ENCODE measurements at regions not wholly inside any gene's neighbourhood (a gene's known extent, or its start where the extent isn't known, plus 50 kb on each side); places are given as distances from the start of the nearest gene placed in this dataset.

DNA sequence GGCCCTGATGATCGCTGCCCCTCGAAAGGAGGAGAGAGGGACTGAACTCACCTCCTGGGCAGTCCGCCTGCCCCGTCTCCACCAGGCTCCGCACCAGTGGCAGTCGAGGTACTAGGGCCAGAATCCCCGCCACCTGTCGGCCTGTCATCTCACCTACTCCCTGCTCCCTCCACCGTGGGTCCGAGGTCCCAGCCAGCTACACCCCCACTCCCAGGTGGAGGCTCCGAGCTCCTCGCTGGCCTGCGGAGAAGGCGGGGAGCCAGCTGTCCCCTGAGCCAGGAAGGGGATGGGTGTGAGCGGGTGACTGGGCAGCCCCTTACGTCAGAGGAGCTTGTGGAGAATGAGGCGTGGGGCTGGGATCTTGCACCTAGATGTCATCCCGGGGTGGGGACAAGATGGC is 1066.5 kb upstream of the MANEA start:
- dilution Hi-C loops (cut with MboI; ENCODE audit: extremely low pct_ligation_motif_present, low sequenced_read_pairs) = no loop called here

DNA sequence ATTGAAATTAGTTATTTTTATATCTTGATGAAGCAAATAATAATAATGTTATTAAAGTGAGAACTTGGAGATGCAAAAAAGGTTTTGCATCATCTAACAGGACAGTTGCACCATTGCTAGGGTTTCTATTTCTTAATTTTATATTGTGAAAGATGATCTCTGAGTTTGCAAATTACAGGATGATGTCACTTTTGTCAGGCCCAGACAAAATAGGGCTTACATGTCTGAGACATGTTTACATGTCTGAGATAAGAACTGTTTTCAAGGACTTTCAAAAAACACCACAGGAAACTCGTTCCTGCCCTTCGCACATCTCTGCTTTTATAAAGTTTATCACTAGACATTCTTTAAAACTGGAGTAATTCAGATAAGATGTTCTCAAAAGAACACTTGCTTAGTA is 1075.8 kb upstream of the MANEA start:
- no peaks in the 10 kb centered on the region for H3K9me1 ChIP-seq (ENCODE audit: control insufficient read depth, extremely low read depth, insufficient read depth, low read length)
- H3K4me2 ChIP-seq (ENCODE audit: control insufficient read depth, extremely low read depth, insufficient read depth, low read depth, low read length) = no peak overlapping the region
- H4K20me1 ChIP-seq (ENCODE audit: control insufficient read depth, extremely low read depth, insufficient read depth, low read length) = no peaks in the 10 kb centered on the region
- TF ChIP-seq, protein P1, sequence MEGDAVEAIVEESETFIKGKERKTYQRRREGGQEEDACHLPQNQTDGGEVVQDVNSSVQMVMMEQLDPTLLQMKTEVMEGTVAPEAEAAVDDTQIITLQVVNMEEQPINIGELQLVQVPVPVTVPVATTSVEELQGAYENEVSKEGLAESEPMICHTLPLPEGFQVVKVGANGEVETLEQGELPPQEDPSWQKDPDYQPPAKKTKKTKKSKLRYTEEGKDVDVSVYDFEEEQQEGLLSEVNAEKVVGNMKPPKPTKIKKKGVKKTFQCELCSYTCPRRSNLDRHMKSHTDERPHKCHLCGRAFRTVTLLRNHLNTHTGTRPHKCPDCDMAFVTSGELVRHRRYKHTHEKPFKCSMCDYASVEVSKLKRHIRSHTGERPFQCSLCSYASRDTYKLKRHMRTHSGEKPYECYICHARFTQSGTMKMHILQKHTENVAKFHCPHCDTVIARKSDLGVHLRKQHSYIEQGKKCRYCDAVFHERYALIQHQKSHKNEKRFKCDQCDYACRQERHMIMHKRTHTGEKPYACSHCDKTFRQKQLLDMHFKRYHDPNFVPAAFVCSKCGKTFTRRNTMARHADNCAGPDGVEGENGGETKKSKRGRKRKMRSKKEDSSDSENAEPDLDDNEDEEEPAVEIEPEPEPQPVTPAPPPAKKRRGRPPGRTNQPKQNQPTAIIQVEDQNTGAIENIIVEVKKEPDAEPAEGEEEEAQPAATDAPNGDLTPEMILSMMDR (optimal IDR thresholded peaks at IDR 0.05 in 1 of 3, IDR thresholded peaks at IDR 0.05 in 1 of 3, conservative IDR thresholded peaks at IDR 0.05 in 1 of 3; ENCODE audit: extremely low read depth in 1 of 3, insufficient read depth in 2 of 3, low read length in 3 of 3) = no peak
- no peak for TF ChIP-seq EZH2 (IDR thresholded peaks at IDR 0.05; ENCODE audit: low read length)
- no peak for DNase-seq (ENCODE audit: low read depth, low spot score)
- H3K27ac ChIP-seq (ENCODE audit: control insufficient read depth, insufficient read depth, low read length) = peak overlapping the region; percentile 49
- H3K36me3 ChIP-seq (ENCODE audit: control insufficient read depth in 2 of 2, extremely low read depth in 1 of 2, insufficient read depth in 2 of 2, low read length in 2 of 2) = no peaks in the 10 kb centered on the region
- no peak overlapping the region for H3K9ac ChIP-seq (ENCODE audit: control insufficient read depth, extremely low read depth, insufficient read depth, low read length)
- dilution Hi-C loops (cut with MboI; ENCODE audit: extremely low pct_ligation_motif_present, low sequenced_read_pairs) = no loop called here
- H3K9me3 ChIP-seq (ENCODE audit: control insufficient read depth, low read depth, low read length) = no peaks in the 10 kb centered on the region
- no peaks in the 10 kb centered on the region for H3K79me2 ChIP-seq (ENCODE audit: control insufficient read depth, insufficient read depth, low read length)
- H3K27me3 ChIP-seq (ENCODE audit: control insufficient read depth, extremely low read depth, insufficient read depth, low read length) = no peaks in the 10 kb centered on the region
- H3K4me1 ChIP-seq (ENCODE audit: control insufficient read depth, extremely low read depth, insufficient read depth, low read length) = peaks cover 2% of the 10 kb centered on the region
- no peak overlapping the region for H3K4me3 ChIP-seq (ENCODE audit: control insufficient read depth in 2 of 3, extremely low read depth in 1 of 3, insufficient read depth in 2 of 3, low read depth in 1 of 3, low read length in 3 of 3)
- H2AFZ ChIP-seq (ENCODE audit: control insufficient read depth, low read length) = peak overlapping the region; percentile 52
- peak; percentile 29 for FAIRE-seq

More for the DNA sequence above, 1066.5 kb upstream of the MANEA start:
- Histone ChIP-seq H3K4me1 (ENCODE audit: control insufficient read depth, extremely low read depth, insufficient read depth, low read length) (no peaks in the 10 kb centered on the region), H2AFZ (ENCODE audit: control insufficient read depth, low read length) (no peak overlapping the region), H4K20me1 (ENCODE audit: control insufficient read depth, extremely low read depth, insufficient read depth, low read length) (no peaks in the 10 kb centered on the region), H3K79me2 (ENCODE audit: control insufficient read depth, insufficient read depth, low read length) (no peaks in the 10 kb centered on the region), H3K9ac (ENCODE audit: control insufficient read depth, extremely low read depth, insufficient read depth, low read length) (no peak overlapping the region), H3K4me3 (ENCODE audit: control insufficient read depth in 2 of 3, extremely low read depth in 1 of 3, insufficient read depth in 2 of 3, low read depth in 1 of 3, low read length in 3 of 3) (no peak overlapping the region), H3K36me3 (ENCODE audit: control insufficient read depth in 2 of 2, extremely low read depth in 1 of 2, insufficient read depth in 2 of 2, low read length in 2 of 2) (no peaks in the 10 kb centered on the region), H3K9me3 (ENCODE audit: control insufficient read depth, low read depth, low read length) (no peaks in the 10 kb centered on the region), H3K27ac (ENCODE audit: control insufficient read depth, insufficient read depth, low read length) (no peak overlapping the region), H3K4me2 (ENCODE audit: control insufficient read depth, extremely low read depth, insufficient read depth, low read depth, low read length) (no peak overlapping the region), H3K9me1 (ENCODE audit: control insufficient read depth, extremely low read depth, insufficient read depth, low read length) (no peaks in the 10 kb centered on the region), H3K27me3 (ENCODE audit: control insufficient read depth, extremely low read depth, insufficient read depth, low read length) (no peaks in the 10 kb centered on the region)
- FAIRE-seq (no peak), DNase-seq (ENCODE audit: low read depth, low spot score) (no peak)
- no peak for TF ChIP-seq EZH2 (IDR thresholded peaks at IDR 0.05; ENCODE audit: low read length)
- TF ChIP-seq, protein P1 (optimal IDR thresholded peaks at IDR 0.05 in 1 of 3, IDR thresholded peaks at IDR 0.05 in 1 of 3, conservative IDR thresholded peaks at IDR 0.05 in 1 of 3; ENCODE audit: extremely low read depth in 1 of 3, insufficient read depth in 2 of 3, low read length in 3 of 3) = no peak
